GM19468 (cell line): ENCODE measurements at regions not wholly inside any gene's neighbourhood (a gene's known extent, or its start where the extent isn't known, plus 50 kb on each side); places are given as distances from the start of the nearest gene placed in this dataset.
"Not testable (repeated sequence)": the region's sequence is repeated elsewhere in the genome, so short reads cannot be mapped to it uniquely, and the experiment has no call there.

Experiments used
- ATAC-seq: cut with Tn5 transposase; IDR thresholded peaks from one replicate; pipeline ENCODE4 v1.9.1; 2021; ENCODE audit warnings: mild to moderate bottlenecking, moderate library complexity, moderate number of reproducible peaks; ENCODE audit not compliant: unreplicated experiment; ENCODE audit errors: extremely low read depth

GRCh38 chr2:22124003-22124402 lies 1000.2 kb downstream of the TDRD15 start:
- no peak for ATAC-seq

GRCh38 chr2:22126106-22126505 lies 1002.3 kb downstream of the TDRD15 start:
- ATAC-seq, result no peak

GRCh38 chr2:22126978-22127377 lies 1003.2 kb downstream of the TDRD15 start:
- ATAC-seq, result no peak

GRCh38 chr2:22134421-22134820 lies 1010.7 kb downstream of the TDRD15 start:
- no peak for ATAC-seq

GRCh38 chr2:22136446-22136845 lies 1012.7 kb downstream of the TDRD15 start:
- no peak for ATAC-seq

GRCh38 chr2:22143840-22144239 lies 1020.1 kb downstream of the TDRD15 start:
- no peak for ATAC-seq

- ATAC-seq, result no peak
Measured at GRCh38 chr2:22153931-22154613, 1030.3 kb downstream of the TDRD15 start.

- not testable (repeated sequence) for ATAC-seq
Measured at GRCh38 chr2:22156661-22157060, 1032.9 kb downstream of the TDRD15 start.

GRCh38 chr2:22167256-22167655 lies 1043.5 kb downstream of the TDRD15 start:
- no peak for ATAC-seq

GRCh38 chr2:22175003-22175402 lies 1051.2 kb downstream of the TDRD15 start:
- no peak for ATAC-seq

GRCh38 chr2:22185251-22185650 lies 1061.5 kb downstream of the TDRD15 start:
- ATAC-seq, result no peak

- not testable (repeated sequence) for ATAC-seq
Measured at GRCh38 chr2:22186261-22186828, 1062.6 kb downstream of the TDRD15 start.

- no peak for ATAC-seq
Measured at GRCh38 chr2:22189893-22190480, 1066.2 kb downstream of the TDRD15 start.

- ATAC-seq, result no peak
Measured at GRCh38 chr2:22194218-22194617, 1070.5 kb downstream of the TDRD15 start.

GRCh38 chr2:22196806-22197205 lies 1073.0 kb downstream of the TDRD15 start:
- ATAC-seq, result no peak

GRCh38 chr2:22198381-22199283 lies 1074.9 kb downstream of the TDRD15 start:
- no peak for ATAC-seq

GRCh38 chr2:22199994-22200393 lies 1076.2 kb downstream of the TDRD15 start:
- no peak for ATAC-seq

- no peak for ATAC-seq
Measured at GRCh38 chr2:22209545-22209944, 1085.8 kb downstream of the TDRD15 start.

- no peak for ATAC-seq
Measured at GRCh38 chr2:22213237-22213636, 1089.5 kb downstream of the TDRD15 start.

GRCh38 chr2:22215517-22215916 lies 1091.7 kb downstream of the TDRD15 start:
- no peak for ATAC-seq

GRCh38 chr2:22217881-22218280 lies 1094.1 kb downstream of the TDRD15 start:
- no peak for ATAC-seq
